ENCODE measurements at regions not wholly inside any gene's neighbourhood (a gene's known extent, or its start where the extent isn't known, plus 50 kb on each side); places are given as distances from the start of the nearest gene placed in this dataset.
A peak's percentile ranks its signal among the peaks of the same experiment; 100 is the strongest.

DNA sequence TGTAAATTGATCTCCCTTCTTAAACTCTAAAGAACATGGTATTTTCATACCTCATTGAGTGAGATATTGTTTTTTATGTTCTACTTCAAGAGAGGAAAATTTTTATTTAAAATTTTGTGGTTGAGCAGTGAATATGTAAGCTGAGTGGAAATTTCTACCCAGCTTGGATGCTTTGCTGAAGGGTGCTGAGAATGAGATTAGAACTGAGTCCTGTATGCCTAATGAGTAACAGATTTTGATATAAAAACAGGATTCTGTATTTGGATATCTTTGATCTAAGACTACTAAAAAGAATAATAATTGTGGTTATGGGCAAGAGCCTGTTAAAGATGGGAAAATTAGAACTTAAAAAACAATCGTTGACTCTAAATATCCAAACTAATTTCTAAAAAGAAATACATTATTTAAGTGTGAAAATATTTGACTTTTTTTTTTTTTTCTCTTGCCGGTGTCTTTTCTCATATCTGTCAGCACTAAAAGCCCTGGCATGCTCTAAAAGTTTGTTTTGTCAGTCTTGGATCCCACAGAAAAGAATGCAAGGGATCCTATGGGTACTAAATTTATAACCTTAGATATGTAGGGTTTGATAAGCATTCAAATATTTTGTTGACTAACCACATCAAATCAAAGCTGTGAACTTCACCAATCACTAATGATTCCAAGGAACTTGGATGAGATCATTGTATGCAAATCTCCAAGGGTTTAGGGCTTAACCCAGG, 652.3 kb downstream of the PTPRC start:
- H3K27me3 Mint-ChIP-seq (ENCODE audit: low read depth), result peaks cover 4% of the 10 kb centered on the region
- no peaks in the 10 kb centered on the region for H3K9me3 Mint-ChIP-seq
- H3K4me1 Mint-ChIP-seq (ENCODE audit: low read depth), result no peaks in the 10 kb centered on the region
- no peak for DNase-seq
- ATAC-seq, result no peak
- no peaks in the 10 kb centered on the region for H3K36me3 Mint-ChIP-seq (ENCODE audit: insufficient read depth)
- H3K4me3 Mint-ChIP-seq, result no peak overlapping the region

DNA sequence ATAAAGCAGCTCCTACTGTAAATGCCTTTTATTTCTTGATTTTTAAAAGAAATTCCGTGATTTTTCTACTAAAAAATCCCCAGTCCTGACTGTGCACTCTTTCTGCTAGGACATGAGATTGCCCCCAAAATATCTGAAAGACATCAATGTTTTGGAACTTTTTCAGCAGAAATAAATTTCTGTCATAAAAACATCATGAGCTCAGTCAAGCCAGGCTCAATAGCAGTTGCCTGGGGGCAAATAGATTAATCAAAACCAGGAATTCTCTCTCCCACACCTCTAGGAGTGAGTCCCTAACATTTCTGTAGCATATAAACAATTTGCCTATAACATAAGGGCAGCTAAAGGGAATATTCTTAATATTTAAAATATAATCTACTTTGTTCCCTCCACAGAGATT, 654.1 kb downstream of the PTPRC start:
- DNase-seq, result no peak
- no peaks in the 10 kb centered on the region for H3K36me3 Mint-ChIP-seq (ENCODE audit: insufficient read depth)
- H3K4me1 Mint-ChIP-seq (ENCODE audit: low read depth), result no peaks in the 10 kb centered on the region
- H3K27me3 Mint-ChIP-seq (ENCODE audit: low read depth), result peaks cover 2% of the 10 kb centered on the region
- H3K4me3 Mint-ChIP-seq, result no peak overlapping the region
- ATAC-seq, result no peak
- no peaks in the 10 kb centered on the region for H3K9me3 Mint-ChIP-seq

DNA sequence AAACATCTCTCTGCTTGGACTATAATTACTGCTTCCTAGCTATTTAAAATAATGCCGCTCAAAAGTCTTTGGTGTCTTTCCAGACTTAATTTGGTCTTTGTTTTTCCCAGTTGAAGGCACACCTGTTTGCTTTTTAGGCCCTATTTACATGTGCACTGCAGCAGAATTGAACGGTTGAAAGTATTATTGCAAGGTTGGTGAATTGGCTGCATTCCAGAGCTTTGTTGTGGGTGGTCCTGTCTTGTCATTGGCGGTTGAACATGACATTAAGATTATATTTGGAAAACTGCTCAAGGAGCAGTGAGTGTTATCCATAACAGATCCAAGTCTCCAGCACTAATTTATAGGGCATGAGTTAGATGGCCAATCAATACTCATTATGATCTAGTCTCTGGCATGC, 656.3 kb downstream of the PTPRC start:
- ATAC-seq, result no peak
- Mint-ChIP-seq H3K36me3 (ENCODE audit: insufficient read depth) (no peaks in the 10 kb centered on the region), H3K4me1 (ENCODE audit: low read depth) (no peaks in the 10 kb centered on the region), H3K9me3 (no peaks in the 10 kb centered on the region), H3K4me3 (no peak overlapping the region), H3K27me3 (ENCODE audit: low read depth) (peaks cover 3% of the 10 kb centered on the region)
- no peak for DNase-seq

DNA sequence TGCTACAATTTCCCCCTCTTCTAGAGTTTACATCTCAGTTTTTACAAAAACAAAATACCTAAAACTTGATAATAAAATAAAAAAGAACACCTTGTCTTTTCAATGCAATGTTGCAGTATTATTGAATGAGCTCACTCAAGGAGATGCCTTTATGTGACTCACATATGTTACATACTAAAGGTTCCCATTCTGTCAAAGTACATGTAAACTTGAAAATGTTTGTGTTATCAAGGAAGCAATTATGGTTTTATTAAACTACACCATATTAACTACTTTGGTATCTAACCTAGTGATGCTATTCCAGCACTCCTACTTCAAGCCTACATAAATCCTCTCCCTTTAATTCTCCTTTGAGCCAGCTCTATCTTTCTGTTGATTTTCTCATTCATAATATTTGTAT, 658.3 kb downstream of the PTPRC start:
- peaks cover 6% of the 10 kb centered on the region for H3K27me3 Mint-ChIP-seq (ENCODE audit: low read depth)
- no peaks in the 10 kb centered on the region for H3K4me1 Mint-ChIP-seq (ENCODE audit: low read depth)
- DNase-seq (no peak), ATAC-seq (no peak)
- no peak overlapping the region for H3K4me3 Mint-ChIP-seq
- H3K9me3 Mint-ChIP-seq, result no peaks in the 10 kb centered on the region
- H3K36me3 Mint-ChIP-seq (ENCODE audit: insufficient read depth), result no peaks in the 10 kb centered on the region

DNA sequence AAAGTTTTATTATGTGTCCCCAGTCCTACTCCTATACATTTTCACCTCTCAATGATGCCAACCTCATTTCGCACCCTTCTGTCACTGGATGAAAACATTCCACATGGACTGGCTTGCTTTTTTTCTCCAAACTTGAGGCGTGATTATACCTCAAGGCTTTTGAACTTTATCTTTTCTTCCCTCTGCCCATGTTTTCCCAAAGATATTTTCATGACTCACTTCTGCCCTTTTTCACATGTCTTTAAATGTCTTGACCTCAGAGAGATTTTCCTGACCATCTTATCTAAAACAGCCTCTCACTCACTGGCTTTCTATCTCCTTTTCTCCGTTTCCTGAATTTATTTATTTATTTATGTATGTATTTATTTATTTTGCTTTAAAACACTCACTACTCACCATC, 659.0 kb downstream of the PTPRC start:
- Mint-ChIP-seq H3K9me3 (no peaks in the 10 kb centered on the region), H3K36me3 (ENCODE audit: insufficient read depth) (no peaks in the 10 kb centered on the region), H3K4me1 (ENCODE audit: low read depth) (no peaks in the 10 kb centered on the region), H3K27me3 (ENCODE audit: low read depth) (peaks cover 6% of the 10 kb centered on the region), H3K4me3 (no peak overlapping the region)
- DNase-seq, result no peak
- no peak for ATAC-seq

DNA sequence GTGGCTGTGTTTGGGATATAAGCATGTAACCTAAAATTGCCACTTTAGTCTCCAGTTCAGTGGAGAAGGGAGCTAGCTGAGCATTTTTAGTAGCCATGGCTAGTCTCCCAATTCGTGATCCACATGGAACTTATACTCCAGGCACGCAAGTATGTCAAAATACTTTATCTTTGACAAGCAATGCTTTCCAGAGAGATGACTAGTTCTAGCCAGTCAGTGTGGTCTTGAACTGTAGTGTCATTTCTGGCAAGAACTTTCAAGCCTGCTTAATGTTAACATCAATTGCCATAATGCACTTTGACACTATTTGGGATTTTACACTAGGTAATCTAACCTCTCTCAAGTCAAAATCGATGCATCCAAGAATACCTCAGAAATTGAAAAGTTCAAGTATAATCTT, 660.0 kb downstream of the PTPRC start:
- DNase-seq (no peak), ATAC-seq (no peak)
- H3K4me3 Mint-ChIP-seq, result no peak overlapping the region
- no peaks in the 10 kb centered on the region for H3K9me3 Mint-ChIP-seq
- H3K36me3 Mint-ChIP-seq (ENCODE audit: insufficient read depth), result no peaks in the 10 kb centered on the region
- peaks cover 7% of the 10 kb centered on the region for H3K27me3 Mint-ChIP-seq (ENCODE audit: low read depth)
- no peaks in the 10 kb centered on the region for H3K4me1 Mint-ChIP-seq (ENCODE audit: low read depth)

DNA sequence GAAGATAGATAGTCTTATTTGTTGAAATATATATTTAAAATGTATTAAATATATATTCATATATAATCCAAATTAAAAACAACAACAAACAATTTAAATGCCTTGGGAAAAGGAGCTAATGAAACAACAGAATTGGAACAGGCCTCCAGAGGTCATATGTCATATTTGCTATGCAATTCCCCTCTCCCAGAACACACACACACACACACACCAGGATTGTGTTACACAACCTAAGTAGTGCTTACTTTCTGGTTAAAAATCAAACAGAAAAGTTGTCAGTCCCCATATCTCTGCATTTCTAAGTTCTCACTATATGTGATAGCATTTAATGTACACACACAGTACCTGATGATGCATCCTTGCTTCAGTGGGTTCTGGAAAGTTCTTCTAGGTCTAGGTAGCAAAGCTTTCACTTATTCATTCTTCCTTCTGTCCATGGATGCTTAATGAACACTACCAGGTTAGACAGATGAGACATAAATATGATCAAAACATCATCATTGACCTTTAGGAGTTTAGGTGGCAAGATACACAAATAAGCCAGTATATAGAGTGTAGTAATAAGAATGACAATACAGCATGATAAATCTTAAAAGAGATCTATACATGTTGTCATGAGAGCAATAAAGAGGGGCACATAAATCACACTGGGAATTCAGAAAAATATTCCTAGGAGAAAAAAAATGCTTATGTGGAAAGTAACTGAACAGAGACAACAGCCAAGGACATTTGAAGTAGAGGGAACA, 662.8 kb downstream of the PTPRC start:
- Mint-ChIP-seq H3K36me3 (ENCODE audit: insufficient read depth) (no peaks in the 10 kb centered on the region), H3K9me3 (no peaks in the 10 kb centered on the region), H3K4me1 (ENCODE audit: low read depth) (no peaks in the 10 kb centered on the region), H3K4me3 (no peak overlapping the region), H3K27me3 (ENCODE audit: low read depth) (peaks cover 11% of the 10 kb centered on the region)
- no peak for DNase-seq
- no peak for ATAC-seq

DNA sequence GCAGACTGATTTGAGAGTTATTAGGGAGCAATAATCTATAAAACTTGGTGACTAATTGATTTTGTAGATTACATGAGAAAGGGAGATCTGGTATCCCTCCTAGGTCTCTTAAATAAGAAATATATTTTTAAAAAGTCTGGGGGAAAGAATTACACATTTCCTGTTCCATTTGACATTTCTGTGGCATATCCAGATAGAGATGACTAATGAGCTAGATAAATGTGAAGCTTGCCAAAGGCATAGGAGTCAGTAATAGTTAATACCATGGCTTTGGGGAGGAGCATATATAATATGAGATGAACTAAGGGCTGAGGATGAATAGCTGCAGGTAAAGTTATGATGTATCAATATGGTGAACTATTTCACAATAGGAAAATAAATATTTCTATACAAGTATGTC, 663.7 kb downstream of the PTPRC start:
- ATAC-seq (no peak), DNase-seq (no peak)
- H3K4me1 Mint-ChIP-seq (ENCODE audit: low read depth), result no peaks in the 10 kb centered on the region
- H3K36me3 Mint-ChIP-seq (ENCODE audit: insufficient read depth), result no peaks in the 10 kb centered on the region
- H3K4me3 Mint-ChIP-seq, result no peak overlapping the region
- H3K27me3 Mint-ChIP-seq (ENCODE audit: low read depth), result peaks cover 11% of the 10 kb centered on the region
- no peaks in the 10 kb centered on the region for H3K9me3 Mint-ChIP-seq

DNA sequence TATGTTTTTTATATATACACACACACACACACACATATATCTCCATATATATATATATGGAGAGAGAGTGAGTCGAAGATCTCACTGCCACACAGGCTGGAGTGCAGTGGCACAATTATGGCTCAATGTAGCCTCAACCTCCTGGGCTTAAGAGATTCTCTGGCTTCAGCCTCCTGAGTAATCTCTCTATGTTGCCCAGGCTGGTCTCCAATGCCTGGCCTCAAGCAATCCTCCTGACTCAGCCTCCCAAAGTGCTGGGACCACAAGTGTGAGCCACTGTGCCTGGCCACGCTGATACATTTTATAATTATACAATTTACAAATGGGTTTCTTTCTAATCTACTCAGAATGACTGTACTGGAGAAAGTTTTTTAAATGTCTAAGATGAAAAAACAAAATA, 664.2 kb downstream of the PTPRC start:
- Mint-ChIP-seq H3K9me3 (no peaks in the 10 kb centered on the region), H3K36me3 (ENCODE audit: insufficient read depth) (no peaks in the 10 kb centered on the region), H3K27me3 (ENCODE audit: low read depth) (peaks cover 11% of the 10 kb centered on the region), H3K4me3 (no peak overlapping the region), H3K4me1 (ENCODE audit: low read depth) (peaks cover 3% of the 10 kb centered on the region)
- DNase-seq (no peak), ATAC-seq (peak in 1 of 2 donors; percentile 27)

DNA sequence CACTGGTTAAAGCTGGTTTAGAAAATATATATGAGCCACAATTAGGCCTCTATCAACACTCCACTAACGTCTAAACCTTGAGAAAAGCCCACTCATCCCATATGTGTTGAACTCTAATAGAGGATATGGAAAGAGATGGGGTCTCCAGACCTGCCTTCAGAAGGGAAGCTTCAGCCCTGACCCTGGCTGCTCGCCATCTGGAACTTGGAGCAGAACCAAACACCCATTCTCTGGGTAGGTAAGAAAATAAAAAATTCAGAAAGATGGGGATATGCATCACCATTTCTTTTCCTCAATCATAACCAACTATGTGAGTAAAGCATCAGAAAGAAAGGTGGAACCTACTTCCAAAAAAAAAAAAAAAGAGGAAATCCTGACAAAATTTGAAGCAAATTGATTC, 666.2 kb downstream of the PTPRC start:
- Mint-ChIP-seq H3K36me3 (ENCODE audit: insufficient read depth) (no peaks in the 10 kb centered on the region), H3K4me1 (ENCODE audit: low read depth) (peaks cover 8% of the 10 kb centered on the region), H3K27me3 (ENCODE audit: low read depth) (peaks cover 14% of the 10 kb centered on the region), H3K4me3 (no peak overlapping the region), H3K9me3 (no peaks in the 10 kb centered on the region)
- DNase-seq (no peak), ATAC-seq (no peak)

DNA sequence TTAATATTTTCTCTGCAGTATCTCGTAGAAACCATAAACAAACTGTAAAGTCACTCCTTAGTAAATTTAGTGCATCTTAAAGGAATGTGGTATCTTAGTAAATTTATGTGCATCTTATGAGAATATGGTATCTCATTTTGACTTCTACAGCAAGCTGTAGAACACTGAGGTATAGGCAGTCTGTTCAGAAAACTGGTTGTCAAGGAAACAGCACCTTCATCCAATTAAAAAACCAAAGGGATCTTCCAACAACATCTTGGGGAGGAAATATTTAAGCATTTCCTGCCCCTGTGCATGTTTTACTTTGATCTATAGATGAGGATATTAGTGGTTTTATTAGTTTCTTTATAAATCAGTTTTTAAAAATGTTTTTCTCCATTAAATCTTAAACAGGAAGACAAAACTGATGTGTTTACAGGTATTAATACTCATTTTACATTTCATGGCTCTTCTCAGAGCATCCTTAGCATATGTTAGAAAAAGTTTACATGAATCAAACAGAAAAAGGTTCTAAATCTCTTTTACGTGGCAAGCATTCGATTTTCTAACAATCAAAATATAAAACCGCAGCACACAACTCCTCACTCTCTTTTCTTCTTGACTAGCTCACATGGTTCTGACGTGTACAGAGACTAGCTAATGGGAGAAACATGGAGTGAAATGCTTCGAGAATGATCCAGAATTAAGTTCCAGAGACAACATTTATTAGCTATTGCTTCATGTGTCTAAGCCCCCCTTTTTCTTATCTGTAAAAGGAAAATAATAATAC, 668.8 kb downstream of the PTPRC start:
- Mint-ChIP-seq H3K27me3 (ENCODE audit: low read depth) (peaks cover 11% of the 10 kb centered on the region), H3K4me3 (no peak overlapping the region), H3K36me3 (ENCODE audit: insufficient read depth) (no peaks in the 10 kb centered on the region), H3K4me1 (ENCODE audit: low read depth) (peaks cover 8% of the 10 kb centered on the region), H3K9me3 (no peaks in the 10 kb centered on the region)
- no peak for DNase-seq
- peak in 1 of 2 donors; percentile 20 for ATAC-seq

DNA sequence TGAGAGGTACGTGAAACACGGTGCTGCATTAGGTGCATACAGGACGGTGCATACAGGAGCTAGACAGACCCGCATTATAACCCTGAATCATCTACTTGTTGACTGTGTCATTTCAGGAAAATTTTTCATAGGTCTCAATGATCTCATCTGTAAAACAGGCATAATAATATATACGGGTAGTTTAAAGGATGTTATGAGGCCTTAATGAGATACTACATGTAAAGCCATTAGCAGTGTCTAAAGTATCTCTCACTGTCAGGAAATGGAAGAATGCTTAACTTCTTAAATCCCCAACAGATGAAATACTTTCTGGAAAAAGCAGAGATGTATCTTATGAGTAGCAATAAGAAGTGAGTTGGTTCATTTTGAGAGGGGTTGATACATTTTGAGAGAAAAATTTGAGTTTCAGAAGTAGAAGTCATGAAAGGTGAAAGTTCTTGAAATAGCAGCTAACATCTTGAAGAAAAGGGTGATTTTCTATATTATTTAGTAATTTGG, 669.6 kb downstream of the PTPRC start:
- ATAC-seq, result peak; percentile 62 to 80
- Mint-ChIP-seq H3K9me3 (no peaks in the 10 kb centered on the region), H3K4me1 (ENCODE audit: low read depth) (peaks cover 8% of the 10 kb centered on the region), H3K4me3 (no peak overlapping the region), H3K27me3 (ENCODE audit: low read depth) (peaks cover 11% of the 10 kb centered on the region), H3K36me3 (ENCODE audit: insufficient read depth) (no peaks in the 10 kb centered on the region)
- no peak for DNase-seq

DNA sequence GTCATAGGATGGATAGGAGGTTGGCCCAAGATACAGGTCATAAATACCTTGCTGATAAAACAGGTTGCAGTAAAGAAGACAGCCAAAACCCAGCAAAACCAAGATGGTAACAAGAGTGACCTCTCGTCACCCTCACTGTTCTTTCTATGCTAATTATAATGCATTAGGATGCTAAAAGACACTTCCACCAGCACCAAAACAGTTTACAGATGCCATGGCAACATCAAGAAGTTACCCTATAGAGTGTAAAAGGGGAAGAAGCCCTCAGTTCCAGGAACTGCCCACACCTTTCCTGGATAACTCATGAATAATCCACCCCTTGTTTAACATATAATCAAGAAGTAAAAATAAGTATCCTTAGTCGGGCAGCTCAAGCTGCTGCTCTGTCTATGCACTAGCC, 671.9 kb downstream of the PTPRC start:
- no peak overlapping the region for H3K4me3 Mint-ChIP-seq
- no peak for DNase-seq
- H3K4me1 Mint-ChIP-seq (ENCODE audit: low read depth), result peaks cover 8% of the 10 kb centered on the region
- ATAC-seq, result no peak
- no peaks in the 10 kb centered on the region for H3K36me3 Mint-ChIP-seq (ENCODE audit: insufficient read depth)
- peaks cover 4% of the 10 kb centered on the region for H3K27me3 Mint-ChIP-seq (ENCODE audit: low read depth)
- no peaks in the 10 kb centered on the region for H3K9me3 Mint-ChIP-seq

DNA sequence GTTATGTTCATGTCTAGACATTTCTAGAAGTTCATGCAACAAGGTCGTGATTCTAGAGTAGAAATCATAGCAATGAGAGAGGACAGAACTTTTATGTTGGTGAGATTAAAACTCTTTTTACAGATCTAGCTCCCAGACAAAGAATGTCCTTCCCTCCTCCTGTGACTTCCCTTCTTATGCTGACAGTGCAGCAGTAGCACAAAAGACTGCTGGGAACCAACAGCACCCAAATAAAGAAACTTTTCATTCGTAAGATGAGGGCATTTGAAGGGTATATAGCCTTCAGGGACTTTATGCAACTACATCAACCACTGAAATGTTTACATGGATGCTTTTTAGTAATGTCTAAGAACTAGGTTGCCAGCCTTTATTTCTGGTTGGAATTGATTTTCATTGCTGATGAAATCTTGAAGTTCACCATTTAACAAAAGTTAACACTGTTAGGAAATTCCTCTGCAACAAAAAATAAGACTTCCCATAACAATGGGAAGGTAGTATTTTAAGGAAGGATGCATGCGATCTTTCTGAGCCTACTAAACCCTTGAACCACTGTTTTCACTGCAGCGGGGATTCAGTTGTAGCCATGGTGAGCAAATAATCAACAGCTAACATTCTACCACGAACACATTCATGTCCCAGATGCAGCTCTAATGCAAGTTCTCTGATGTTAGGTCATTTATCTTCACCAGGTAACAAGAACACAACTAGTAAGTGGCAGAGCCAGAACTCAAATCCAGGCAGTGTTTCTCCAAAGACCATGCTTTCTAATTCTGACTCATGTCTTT, 672.8 kb downstream of the PTPRC start:
- DNase-seq (no peak), ATAC-seq (no peak)
- Mint-ChIP-seq H3K27me3 (ENCODE audit: low read depth) (peaks cover 4% of the 10 kb centered on the region), H3K9me3 (no peaks in the 10 kb centered on the region), H3K36me3 (ENCODE audit: insufficient read depth) (no peaks in the 10 kb centered on the region), H3K4me1 (ENCODE audit: low read depth) (peaks cover 8% of the 10 kb centered on the region), H3K4me3 (no peak overlapping the region)
